ENCODE measurements at regions not wholly inside any gene's neighbourhood (a gene's known extent, or its start where the extent isn't known, plus 50 kb on each side); places are given as distances from the start of the nearest gene placed in this dataset.
"Not testable (repeated sequence)": the region's sequence is repeated elsewhere in the genome, so short reads cannot be mapped to it uniquely, and the experiment has no call there.

DNA sequence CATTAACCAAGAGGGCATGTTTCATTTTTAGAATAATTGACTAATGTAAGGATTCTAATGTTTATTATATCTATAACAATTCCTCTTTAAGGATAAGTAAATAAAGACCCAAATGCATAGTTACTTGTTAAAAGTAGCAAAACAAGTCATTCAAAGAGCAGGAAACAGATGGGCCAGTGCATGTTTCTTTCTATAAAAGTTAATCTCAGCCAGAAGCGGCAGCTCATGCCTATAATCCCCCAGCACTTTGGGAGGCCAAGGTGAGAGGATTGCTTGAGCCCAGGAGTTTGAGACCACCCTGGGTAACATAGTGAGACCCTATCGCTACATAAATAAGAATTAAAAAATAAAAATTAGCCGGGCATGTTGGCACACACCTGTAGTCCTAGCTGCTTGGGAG is 391.0 kb upstream of the RGS6 start:
- no peak for DNase-seq

DNA sequence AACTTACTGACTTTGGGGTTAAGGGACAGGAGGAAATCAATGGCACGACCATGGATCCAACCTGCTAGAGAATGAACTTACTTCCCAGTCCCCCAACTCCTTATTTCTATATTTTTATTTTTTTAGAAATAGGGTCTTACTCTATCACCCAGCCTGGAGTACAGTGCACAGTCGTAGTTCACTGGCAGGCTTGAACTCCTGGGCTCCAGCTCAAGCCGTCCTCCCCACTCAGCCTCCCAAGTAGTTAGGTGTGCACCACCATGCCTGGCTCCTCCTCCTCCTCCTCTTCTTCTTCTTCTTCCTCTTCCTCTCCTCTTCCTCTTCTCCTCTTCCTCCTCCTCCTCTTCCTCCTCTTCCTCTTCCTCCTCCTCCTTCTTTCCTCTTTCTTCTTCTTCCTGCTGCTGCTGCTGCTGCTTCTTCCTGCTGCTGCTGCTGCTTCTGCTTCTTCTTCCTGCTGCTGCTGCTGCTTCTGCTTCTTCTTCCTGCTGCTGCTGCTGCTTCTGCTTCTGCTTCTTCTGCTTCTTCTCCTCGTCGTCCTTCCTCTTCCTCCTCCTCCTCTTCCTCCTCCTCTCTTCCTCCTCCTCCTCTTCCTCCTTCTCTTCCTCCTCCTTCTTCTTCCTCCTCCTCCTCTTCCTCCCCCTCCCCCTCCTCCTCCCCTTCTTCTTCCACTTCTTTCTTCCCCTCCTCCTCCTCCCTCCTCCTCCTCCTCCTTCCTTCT is 390.1 kb upstream of the RGS6 start:
- DNase-seq: no peak

DNA sequence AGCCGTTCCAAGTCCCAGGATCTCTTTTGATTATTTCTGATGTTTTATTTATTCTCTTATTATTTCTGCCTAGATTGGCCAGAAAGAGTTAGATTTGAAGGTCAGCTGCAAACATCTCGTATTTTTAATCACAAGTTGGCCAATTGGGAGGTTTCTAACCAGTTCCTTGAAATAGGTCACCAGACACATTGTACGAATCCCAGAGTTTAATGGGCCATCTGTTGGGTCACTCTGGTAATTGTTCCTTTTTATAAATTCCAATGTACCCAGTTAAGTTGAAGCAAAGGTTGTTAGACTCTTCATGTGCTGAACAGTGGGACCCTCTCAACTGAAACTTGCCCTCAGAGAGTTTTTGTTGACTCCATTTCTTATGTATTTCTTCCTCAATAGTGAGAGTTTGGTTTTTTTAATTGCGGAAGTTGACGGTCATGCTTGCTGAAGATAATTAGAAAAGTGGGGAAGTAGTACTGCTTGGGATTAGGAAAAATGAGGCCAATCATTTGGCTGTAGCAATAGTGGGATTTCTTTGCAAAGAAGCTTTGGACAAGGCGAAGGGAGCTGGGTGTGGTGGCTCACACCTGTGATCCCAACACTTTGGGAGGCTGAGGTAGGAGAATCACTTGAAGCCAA is 382.7 kb upstream of the RGS6 start:
- no peak for DNase-seq

DNA sequence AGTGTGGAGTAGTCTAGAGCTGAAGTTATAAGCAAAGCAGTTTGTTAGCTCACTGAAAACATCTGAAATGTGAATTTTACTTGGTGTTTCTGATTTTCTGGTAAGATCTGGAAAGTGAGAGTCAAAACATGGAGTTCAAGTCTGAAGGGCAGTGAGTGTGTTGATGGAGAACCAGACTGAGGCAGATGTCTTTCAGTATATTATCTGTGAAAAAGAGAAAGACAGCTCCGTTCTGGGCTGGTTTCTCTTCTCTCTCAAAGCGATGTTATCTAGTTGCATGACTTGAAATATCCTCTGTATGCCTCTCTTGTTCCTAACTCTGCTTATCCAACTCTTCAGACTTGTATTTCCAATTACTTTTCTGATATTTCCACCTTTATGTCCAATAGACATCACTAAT is 381.9 kb upstream of the RGS6 start:
- no peak for DNase-seq

DNA sequence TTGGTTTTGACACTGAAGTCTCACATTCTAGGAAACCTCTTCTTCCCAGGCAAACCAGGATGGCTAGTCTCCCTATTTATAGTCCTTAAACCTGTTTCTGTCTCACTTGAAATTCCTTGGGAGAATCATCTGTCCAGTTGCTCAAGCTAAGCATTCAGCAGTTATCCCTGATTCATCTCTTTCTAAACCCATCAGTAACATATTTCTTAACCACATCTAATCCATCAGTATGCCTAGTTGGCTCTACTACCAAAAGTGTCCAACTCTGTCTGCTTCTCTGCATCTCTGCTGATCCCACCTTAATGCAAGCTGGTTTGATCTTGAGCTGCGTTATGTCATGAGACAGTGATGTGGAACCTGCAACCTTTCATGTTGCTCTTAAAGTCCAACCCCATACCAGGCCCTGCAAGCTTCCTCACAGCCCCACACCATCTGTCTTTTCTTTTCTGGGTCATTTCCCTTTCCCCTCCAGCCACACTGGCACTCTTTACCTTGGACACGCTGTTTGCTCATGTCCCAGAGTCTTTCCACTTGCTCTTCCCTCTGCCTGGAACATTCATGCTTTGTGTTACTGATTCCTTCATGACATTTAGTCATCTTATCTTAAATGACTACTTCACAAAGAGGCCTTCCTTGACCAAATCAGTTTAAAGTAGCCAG is 380.8 kb upstream of the RGS6 start:
- DNase-seq: no peak

DNA sequence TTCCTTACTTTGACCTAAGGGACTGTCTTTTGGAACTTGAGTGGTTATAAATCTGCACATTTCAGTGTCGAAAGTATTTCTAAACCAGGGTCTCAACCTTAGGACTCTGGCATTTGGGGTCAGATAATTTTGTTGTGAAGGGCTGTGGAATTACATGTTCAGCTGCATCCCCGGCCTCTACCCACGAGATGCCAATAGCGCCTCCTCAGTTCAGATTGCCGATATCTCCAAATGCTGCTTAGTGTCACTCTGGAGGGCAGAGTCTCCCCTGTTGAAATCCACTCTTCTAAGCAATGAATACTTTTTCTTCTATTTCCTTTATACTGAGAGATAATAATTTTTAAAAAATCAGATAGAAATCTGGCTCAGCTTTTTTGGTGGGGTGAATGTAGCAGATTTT is 379.4 kb upstream of the RGS6 start:
- DNase-seq: no peak

DNA sequence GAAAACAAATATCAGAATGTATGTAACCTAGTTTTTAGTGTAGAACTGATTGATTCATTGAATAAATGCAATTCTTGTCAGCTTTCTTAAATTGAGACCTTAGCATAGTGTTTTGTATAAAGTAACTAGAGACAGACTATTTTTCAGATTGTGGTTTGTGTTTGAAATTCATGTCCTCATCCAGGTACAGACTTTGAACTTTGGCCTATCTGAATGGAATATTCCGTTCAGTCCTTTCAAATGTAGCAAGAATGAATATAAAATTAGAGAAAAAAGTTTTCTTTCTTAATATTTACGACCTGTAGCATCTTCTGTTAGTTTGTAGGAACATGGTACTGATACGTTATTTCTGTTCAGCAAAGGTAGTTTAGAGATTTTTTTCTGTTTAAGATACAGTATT is 378.4 kb upstream of the RGS6 start:
- no peak for DNase-seq

DNA sequence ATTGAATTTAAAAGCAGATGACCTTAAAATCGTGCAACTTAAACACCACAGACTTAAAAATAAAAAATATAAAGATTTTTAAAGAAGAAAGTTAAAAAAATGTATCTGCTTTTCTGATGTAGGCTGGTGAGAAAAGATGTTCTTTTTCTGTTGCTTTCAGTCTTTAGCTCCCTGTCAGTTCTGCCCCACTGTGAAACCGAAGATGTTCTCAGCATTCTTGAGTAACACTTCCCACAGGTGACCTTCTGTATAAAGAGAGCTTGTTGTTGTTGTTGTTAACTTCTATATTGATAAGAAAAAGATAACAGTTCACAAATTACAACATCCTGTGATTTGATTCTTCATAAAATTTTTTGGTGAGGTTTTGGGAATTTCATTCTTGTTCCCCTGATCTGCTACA is 377.9 kb upstream of the RGS6 start:
- DNase-seq: peak; percentile 43

DNA sequence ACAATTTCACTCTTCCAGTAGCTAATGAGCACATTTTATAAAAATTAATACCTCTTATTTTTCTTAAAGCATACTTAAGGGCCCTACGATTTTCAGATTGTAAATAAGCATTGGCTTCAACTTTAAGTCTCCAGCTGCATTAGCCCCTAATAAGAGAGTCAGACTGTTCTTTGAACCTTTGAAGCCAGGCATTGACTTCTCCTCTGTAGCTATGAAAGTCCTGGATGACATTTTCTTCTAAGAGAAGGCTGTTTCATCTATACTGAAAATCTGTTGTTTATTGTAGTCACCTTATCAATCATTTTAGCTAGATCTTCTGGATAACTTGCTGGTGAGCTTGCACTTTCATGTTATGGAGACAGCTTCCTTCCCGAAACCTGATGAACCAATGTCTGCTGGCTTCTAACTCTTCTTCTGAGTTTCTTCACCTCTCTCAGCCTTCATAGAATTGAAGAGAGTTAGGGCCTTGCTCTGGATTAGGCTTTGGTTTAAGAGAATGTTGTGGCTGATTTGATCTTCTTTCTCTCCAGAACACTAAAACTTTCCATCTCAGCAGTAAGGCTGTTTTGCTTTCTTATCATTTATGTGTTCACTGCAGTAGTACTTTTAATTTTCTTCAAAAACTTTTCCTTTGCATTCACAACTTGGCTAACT is 377.1 kb upstream of the RGS6 start:
- peak; percentile 31 for DNase-seq

DNA sequence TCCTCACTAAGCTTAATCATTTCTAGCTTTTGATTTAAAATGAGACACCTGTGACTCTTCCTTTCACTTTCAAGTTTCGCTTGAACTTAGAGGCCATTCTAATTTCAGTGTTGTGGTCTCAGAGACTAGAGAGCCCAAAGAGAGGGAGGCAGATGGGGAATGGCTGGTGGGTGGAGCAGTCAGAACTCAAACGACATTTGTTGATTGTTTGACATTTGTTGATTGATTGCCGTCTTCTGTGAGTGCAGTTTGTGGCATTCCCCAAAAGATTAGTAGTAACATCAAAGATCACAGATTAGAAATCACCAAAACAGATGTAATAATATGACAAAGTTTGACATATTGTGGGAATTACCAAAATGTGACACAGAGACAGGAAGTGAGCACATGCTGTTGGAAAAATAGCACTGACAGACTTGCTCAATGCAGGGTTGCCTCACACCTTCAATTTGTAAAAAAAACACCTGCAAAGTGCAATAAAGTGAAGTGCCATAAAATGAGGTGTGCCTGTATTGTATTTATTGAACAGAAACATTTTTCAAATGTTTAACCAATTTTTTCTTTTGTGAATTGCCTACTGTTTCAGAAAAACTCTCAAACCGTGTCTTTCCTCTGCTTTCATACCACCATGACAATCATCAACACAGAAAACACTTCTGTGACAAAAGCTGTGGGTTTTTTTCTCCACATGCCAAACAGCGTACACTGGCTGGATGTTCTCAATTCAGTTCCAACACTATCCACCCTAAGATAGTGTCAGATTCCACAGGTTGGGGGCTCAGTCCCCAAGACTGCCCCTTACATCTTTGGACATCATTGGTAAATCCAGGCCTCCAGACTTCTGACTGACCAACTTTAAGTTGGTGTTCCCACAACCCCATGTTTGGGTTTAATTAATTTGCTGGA is 376.3 kb upstream of the RGS6 start:
- DNase-seq: peak; percentile 83

DNA sequence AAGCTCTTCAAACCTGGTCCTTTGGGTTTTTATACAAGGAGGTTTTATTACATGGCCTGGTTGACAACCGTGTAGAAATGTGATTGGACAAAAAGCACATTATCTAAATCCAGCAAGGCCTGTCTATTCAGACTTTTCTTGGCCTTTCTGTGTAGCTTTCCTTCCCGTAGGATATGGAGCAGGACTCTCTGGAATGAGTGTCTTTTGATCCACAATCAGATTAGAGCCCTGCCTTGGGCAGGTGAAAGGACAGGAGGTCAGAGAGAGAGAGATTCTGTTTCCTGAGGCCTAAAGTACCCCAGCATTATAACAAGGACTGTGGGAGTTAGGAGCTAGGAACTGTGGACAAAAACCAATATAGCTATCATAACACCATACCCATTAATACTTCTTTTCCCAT is 375.5 kb upstream of the RGS6 start:
- no peak for DNase-seq

DNA sequence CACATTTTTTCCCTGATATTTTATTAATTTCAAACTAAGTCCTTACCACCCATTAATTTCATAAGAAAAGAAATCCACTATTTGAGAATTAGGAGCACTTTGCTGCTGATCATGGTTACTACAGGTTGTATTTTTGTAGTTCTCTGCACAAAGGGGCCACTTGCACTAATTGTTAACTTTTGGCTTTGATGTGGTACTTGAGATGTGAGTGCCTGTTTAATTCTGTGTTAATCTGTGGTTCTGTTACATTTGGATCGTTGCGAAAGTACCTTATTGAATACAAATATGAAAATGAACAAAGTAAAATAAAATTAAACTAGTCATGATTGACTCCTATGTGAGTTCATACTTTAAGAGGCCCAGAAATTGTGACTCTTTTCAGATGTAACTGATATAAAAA is 374.9 kb upstream of the RGS6 start:
- DNase-seq: peak; percentile 40

DNA sequence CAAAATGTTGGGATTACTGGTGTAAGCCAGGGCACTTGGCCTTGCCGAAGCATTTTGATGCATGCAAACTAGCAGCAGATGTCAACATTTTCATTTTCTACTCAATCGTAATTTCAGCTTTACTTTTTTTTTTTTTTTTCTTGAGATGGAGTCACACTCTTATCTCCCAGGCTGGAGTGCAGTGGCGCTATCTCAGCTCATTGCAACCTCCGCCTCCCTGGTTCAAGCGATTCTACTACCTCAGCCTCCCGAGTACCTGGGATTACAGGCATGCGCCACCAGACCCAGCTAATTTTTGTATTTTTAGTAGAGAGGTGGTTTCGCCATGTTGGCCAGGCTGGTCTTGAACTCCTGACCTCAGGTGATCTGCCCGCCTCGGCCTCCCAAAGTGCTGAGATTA is 373.3 kb upstream of the RGS6 start:
- DNase-seq: not testable (repeated sequence)

DNA sequence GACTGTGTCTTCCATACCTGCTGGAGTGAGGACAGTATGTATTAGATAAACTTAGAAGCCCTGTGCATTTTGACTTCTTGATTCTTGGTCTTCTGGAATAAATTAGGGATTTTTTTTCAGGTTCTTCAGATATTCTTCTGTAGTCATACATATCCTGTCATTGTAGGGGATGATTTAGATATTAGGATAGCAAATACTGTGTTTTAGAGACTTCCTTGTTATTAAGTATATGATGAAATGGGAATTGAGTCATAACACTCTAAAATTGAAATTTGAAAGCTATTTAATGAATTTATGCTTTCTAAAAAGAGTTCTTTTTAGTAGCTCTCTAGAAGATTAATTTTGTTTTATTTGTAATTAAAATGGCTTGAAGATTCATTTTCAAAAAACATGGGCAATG is 371.5 kb upstream of the RGS6 start:
- DNase-seq: no peak

DNA sequence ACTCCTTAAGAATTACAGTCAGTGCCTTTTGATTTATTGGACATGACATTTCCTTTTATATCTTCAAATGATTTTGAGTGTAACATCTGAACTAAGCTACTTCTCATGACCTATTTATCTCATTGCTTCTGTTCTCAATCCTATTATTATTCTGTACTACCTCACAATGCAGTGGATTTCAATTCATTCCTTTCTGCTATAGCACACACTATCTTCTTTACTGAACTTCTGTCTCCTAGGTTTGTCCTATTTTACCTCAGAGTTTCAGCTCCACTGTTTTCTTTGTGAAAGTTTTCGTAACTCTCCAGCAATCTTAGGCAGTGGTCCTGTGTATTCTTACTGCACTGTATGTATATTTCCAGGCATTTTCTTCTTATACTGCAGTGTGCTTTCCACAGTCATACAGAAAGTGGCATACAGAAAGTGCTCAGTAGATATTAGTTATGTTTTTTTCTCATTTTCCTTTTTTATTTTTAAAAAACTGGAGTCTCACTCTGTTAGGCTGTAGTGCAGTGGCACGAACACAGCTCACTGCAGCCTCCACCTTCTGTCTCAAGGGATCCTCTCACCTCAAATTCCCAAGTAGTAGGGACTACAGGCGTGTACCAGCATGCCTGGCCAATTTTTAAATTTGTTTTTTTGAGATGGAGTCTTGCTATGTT is 368.6 kb upstream of the RGS6 start:
- no peak for DNase-seq

DNA sequence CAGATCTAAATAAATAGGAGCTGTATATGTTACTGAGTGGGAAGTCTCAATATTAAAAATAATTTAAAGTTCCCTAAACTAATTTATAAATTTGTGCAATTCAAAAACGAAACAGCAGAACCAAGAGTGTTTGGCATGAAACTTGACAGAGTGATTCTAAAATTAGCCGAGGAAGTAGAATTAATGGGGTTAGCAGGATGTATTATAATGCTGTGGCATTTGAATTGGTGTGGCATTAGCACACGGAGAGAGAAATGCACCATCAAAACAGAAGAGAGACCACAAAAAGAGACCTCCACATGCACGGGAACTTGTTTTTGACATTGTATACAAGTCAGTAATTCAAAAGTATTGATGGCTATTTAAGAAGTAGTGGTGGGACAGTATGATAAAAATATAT is 366.0 kb upstream of the RGS6 start:
- DNase-seq: peak; percentile 28

DNA sequence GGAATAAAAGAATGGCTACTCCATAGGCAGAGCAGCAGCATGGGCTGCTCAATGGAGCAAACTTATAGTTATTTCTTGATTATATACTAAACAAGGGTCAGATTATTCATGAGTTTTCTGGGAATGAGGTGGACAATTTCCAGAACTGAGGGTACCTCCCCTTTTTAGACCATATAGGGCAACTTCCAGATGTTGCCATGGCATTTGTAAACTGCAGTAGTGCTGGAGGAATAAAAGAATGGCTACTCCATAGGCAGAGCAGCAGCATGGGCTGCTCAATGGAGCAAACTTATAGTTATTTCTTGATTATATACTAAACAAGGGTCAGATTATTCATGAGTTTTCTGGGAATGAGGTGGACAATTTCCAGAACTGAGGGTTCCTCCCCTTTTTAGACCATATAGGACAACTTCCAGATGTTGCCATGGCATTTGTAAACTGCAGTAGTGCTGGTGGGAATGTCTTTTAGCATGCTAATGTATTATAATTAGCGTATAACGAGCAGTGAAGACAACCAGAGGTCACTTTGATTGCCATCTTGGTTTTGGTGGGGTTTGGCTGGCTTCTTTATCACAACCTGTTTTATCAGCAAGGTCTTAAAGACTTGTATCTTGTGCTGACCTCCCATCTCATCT is 364.6 kb upstream of the RGS6 start:
- not testable (repeated sequence) for DNase-seq

DNA sequence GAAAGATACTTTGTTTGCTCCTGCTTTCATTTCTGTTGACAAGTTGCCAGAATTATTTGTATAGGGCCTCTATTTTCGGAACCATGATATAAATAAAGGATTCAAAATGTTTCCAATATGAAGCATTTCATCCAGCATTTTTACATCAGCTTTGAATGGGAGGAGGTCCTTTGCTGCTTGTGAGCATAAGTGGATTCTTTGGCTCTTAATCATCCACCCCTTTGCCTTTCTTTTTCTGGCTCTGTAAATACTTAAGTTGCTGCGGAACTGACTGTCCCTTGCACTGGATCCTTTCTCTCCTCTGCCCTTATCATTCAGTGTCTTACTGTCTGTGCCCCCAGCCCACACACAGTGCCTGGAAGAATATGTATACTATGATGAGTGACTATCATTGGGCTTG is 357.3 kb upstream of the RGS6 start:
- DNase-seq: no peak

DNA sequence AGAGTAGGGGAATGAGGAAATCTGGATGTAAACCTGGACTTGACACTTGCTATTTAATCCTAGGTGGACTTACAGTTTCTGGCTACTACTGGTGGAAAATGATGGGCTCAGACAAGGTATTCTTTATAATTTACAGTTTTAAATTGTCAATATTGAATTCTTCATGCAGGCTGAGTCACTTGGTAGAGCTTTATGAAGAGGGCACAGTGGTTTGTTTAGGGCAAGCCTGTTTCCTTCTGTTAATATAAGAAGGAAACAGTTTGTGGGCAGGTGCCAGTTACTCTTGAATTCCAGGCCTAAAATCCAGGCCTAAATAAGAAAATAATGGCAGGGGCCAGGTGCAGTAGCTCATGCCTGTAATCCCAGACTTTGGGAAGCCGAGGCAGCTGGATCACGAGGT is 355.8 kb upstream of the RGS6 start:
- no peak for DNase-seq

DNA sequence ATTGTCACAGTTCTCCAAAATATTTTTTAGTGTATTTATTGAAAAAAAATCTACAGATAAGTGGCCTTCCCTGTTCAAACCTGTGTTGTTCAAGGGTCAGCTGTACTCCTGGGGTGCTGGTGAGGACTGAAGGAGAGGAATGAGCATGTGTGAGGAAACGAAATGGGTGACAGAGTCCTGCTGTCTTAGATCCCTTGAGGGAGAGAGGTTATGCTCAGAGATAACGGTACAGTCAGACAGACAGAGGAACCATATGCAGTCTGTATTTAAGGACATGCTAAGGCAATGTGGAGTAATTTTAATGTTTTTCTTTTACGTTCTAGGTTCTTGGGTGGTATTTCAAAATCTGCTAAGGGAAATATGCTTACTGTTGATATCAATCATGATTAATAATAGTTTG is 352.9 kb upstream of the RGS6 start:
- no peak for DNase-seq

DNA sequence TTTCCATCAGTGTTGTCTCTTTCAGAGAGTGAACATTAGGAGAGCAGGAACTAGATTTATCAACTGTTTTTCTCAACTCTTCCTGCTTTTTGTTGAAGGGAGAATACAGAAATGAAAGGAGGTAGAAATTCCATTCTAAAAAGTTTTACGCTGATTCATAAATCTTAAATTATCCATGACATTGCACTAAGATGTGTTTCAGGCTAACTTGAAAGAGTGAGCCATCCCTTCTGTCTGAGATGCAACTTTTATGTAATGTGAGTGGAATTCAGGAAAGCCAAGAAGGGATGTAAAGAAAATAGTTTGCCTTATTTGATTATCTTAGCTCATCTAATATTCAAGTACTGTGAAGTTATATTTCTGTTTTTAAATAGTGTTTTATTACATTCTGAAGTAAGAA is 349.5 kb upstream of the RGS6 start:
- no peak for DNase-seq

DNA sequence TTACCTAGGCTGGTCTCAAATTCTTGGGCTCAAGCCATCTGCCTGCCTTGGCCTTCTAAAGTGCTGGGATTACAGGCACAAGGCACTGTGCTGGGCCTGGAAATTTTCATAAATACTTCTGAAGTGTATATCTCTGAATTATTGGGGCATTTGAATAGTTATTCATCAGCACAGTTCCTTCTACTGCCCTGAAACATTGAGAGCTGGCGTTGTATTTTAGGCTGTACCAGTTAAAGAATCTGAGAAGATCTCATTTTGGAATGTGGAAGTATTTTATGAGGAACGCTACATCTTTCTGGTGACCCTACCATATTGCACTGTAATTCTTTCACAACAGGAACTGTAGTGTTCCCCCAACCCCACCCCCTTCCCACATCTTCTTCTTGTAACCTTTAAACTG is 349.0 kb upstream of the RGS6 start:
- DNase-seq: no peak
